ENCODE measurements at regions not wholly inside any gene's neighbourhood (a gene's known extent, or its start where the extent isn't known, plus 50 kb on each side); places are given as distances from the start of the nearest gene placed in this dataset.

GRCh38 chr12:9348906-9349518, 140.8 kb upstream of the PZP start:
- H2AFZ ChIP-seq (ENCODE audit: low read length) = no peak overlapping the region
- no peak overlapping the region for H3K18ac ChIP-seq (ENCODE audit: insufficient read length, low read depth, low read length)
- peaks cover 31 to 41% (median 41%) of the 10 kb centered on the region in 3 experiments for H3K36me3 Mint-ChIP-seq (ENCODE audit: insufficient read depth in 1 of 3, low read depth in 3 of 3)
- H3K27me3 ChIP-seq (ENCODE audit: insufficient read depth, low read length) = no peaks in the 10 kb centered on the region
- TF ChIP-seq CTCF (conservative IDR thresholded peaks at IDR 0.05) = no peak
- DNase-seq = no peak
- H4K5ac ChIP-seq (ENCODE audit: insufficient read length, low read depth, low read length) = no peak overlapping the region
- H2BK5ac ChIP-seq (ENCODE audit: insufficient read length, low read length) = no peak overlapping the region
- H3K4ac ChIP-seq (ENCODE audit: low read depth, low read length) = no peak overlapping the region
- no peak overlapping the region for H3K27ac ChIP-seq (ENCODE audit: insufficient read length, low read depth, low read length)
- no peak overlapping the region for H3K14ac ChIP-seq (ENCODE audit: insufficient read depth, low read length)
- H3K9me3 ChIP-seq (ENCODE audit: control insufficient read depth, low read depth, low read length) = peaks cover 4% of the 10 kb centered on the region
- H4K91ac ChIP-seq (ENCODE audit: insufficient read length, low read depth, low read length) = no peak overlapping the region
- H2BK15ac ChIP-seq (ENCODE audit: low read depth, low read length) = no peak overlapping the region
- no peak overlapping the region for H3K9ac ChIP-seq (ENCODE audit: extremely low read depth, insufficient read length, low read length)
- no peak overlapping the region for H3K56ac ChIP-seq (ENCODE audit: insufficient read length, low read depth, low read length)
- no peak overlapping the region for H3K4me2 ChIP-seq (ENCODE audit: insufficient read depth, insufficient read length, low read length)
- no peak overlapping the region for H3T11ph ChIP-seq (ENCODE audit: low read length)
- no peaks in the 10 kb centered on the region for H3K79me2 ChIP-seq (ENCODE audit: insufficient read depth, low read length)
- no peaks in the 10 kb centered on the region for H3K23me2 ChIP-seq (ENCODE audit: insufficient read length, low read depth, low read length, poor library complexity, severe bottlenecking)
- no peak overlapping the region for H2BK20ac ChIP-seq (ENCODE audit: low read depth, low read length, poor library complexity, severe bottlenecking)
- no peak overlapping the region for H2AK5ac ChIP-seq (ENCODE audit: insufficient read length, low read length)
- H3K4me1 ChIP-seq (ENCODE audit: insufficient read depth, low read length) = no peaks in the 10 kb centered on the region
- no peak overlapping the region for H3K23ac ChIP-seq (ENCODE audit: insufficient read length, low read depth, low read length)
- no peaks in the 10 kb centered on the region for H4K20me1 ChIP-seq (ENCODE audit: control insufficient read depth, insufficient read depth, insufficient read length)
- no peaks in the 10 kb centered on the region for H3K79me1 ChIP-seq (ENCODE audit: insufficient read depth, low read depth, low read length, poor library complexity, severe bottlenecking)
- no peak overlapping the region for H4K8ac ChIP-seq (replicated peaks; ENCODE audit: insufficient read length, low read depth, low read length)
- no peak overlapping the region for H3K4me3 Mint-ChIP-seq
- H3K9me3 Mint-ChIP-seq = peaks cover 22 to 24% of the 10 kb centered on the region in 2 experiments
- WGBS (ENCODE audit: extremely low coverage, insufficient read length, low lambda C conversion rate) = no CpG with 5 or more reads among the region's 29 CpGs
- peaks cover 7% of the 10 kb centered on the region for H3K27me3 Mint-ChIP-seq (ENCODE audit: low read depth)
- H3K27ac Mint-ChIP-seq = no peak overlapping the region
- H2BK12ac ChIP-seq (ENCODE audit: insufficient read length, low read depth, low read length) = no peak overlapping the region
- peaks cover 0 to 7% of the 10 kb centered on the region in 2 experiments; a peak in 2 of 4 replicates for H3K4me1 Mint-ChIP-seq
- no peak overlapping the region for H2BK120ac ChIP-seq (ENCODE audit: low read depth, low read length, poor library complexity, severe bottlenecking)

All from H9 (cell line).